K562 (cell line): ENCODE measurements at regions not wholly inside any gene's neighbourhood (a gene's known extent, or its start where the extent isn't known, plus 50 kb on each side); places are given as distances from the start of the nearest gene placed in this dataset.

Experiments
- NONO ChIP-seq, 2 experiments: fragments of 200-400 bp in 1 of 2; fragments of 450-650 bp in 1 of 2; formaldehyde crosslinking in 1 of 2; IDR thresholded peaks; 2 replicates each; pipeline ENCODE4 v1.6.1; 2017; ENCODE audit warnings: low read depth in 2 of 2, mild to moderate bottlenecking in 2 of 2, moderate library complexity in 2 of 2, low read length in 1 of 2
- SLC30A9 ChIP-seq: fragments of 250-450 bp; sonication (Bioruptor Pico); IDR thresholded peaks from 2 replicates; pipeline ENCODE4 v1.8.0; 2022; ENCODE audit warnings: mild to moderate bottlenecking, moderate library complexity
- SRF ChIP-seq, 2 experiments: fragments of 250-450, 450-650 bp in 1 of 2; sonication (Bioruptor Pico) in 1 of 2; sonication (generic) in 1 of 2; formaldehyde crosslinking; IDR thresholded peaks; 2 replicates each; pipeline versions ENCODE4 v1.5.0 to v1.5.1; 2020 to 2022; ENCODE audit warnings: mild to moderate bottlenecking in 1 of 2, missing genetic modification reagents in 1 of 2
- STAG1 ChIP-seq: sonication (generic); formaldehyde crosslinking; IDR thresholded peaks from 2 replicates; pipeline ENCODE4 v1.5.0; 2020; ENCODE audit warnings: missing genetic modification reagents, borderline replicate concordance
- ZNF311 ChIP-seq: fragments of 250-450 bp; sonication (Bioruptor Pico); IDR thresholded peaks from 2 replicates; pipeline ENCODE4 v1.4.0; 2020; ENCODE audit warnings: mild to moderate bottlenecking, moderate library complexity
- ZNF324 ChIP-seq: fragments of 250-450 bp; sonication (Bioruptor Pico); IDR thresholded peaks from 2 replicates; pipeline ENCODE4 v1.4.0; 2020; ENCODE audit warnings: mild to moderate bottlenecking
- ZNF696 ChIP-seq: fragments of 250-450 bp; sonication (Bioruptor Pico); conservative IDR thresholded peaks from 2 replicates; pipeline ENCODE4 v1.4.0; 2020; ENCODE audit warnings: mild to moderate bottlenecking, moderate library complexity
- TF ChIP-seq, protein P1 (sequence below): sonication (generic); formaldehyde crosslinking; IDR thresholded peaks from 2 replicates; pipeline ENCODE4 v1.4.0; 2020; ENCODE audit warnings: mild to moderate bottlenecking, missing genetic modification reagents
- TF ChIP-seq, protein P2 (sequence below): fragments of 450-650 bp; formaldehyde crosslinking; IDR thresholded peaks from 2 replicates; pipeline ENCODE4 v1.4.0; 2020; ENCODE audit warnings: mild to moderate bottlenecking, moderate library complexity
- TF ChIP-seq, protein P3 (sequence below): sonication (generic); formaldehyde crosslinking; IDR thresholded peaks from 2 replicates; pipeline ENCODE4 v1.8.1; 2023; ENCODE audit warnings: mild to moderate bottlenecking, missing genetic modification reagents, moderate library complexity
- TF ChIP-seq, protein P4 (sequence below): fragments of 450-650 bp; IDR thresholded peaks from 2 replicates; pipeline ENCODE4 v1.6.1; 2016; ENCODE audit warnings: missing biosample characterization, missing genetic modification characterization
- TF ChIP-seq, protein P5 (sequence below): fragments of 250-450 bp; sonication (Bioruptor Pico); IDR thresholded peaks from 2 replicates; pipeline ENCODE4 v1.6.1; 2021; ENCODE audit warnings: mild to moderate bottlenecking
- TF ChIP-seq, protein P6 (sequence below): fragments of 200-800 bp; sonication (Bioruptor generic); IDR thresholded peaks from 2 replicates; pipeline ENCODE4 v1.6.1; 2016; ENCODE audit warnings: missing genetic modification characterization, missing compliant biosample characterization

DNA sequence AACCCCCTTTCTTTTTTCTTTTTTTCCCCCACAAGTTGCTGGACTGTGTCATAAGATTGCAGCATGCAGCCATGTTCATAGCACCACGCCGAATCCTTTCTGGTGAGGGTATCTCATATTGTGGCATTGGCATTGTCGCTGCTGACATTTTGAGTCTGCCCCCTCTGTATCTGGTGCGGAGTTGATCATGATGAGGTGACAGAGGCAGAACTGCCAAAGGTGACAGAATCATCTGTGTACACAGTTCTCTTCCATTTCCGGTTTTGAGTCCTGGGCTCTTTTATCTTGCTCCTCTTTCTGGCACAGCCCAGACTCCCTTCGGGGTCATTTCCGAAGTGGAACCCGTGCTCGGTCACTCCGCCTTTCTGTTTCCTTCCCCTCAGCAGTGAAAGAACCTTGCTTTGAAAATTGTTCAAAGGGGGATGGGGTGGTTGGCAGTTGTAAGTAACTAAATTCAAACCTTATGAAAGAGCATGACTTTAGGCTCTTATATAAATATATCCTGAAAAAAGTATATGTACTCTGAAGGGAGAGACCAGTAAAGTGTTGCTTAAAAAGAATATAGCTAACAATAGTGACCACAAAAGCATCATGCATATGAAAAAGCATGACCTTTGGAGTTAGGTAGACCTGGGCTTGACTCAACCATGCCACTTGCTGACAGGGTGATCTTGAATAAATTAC lies 55.0 kb upstream of the BMP2K start (continued):
- peak in 1 of 2 experiments; percentile 37; a peak in 1 of 4 replicates for TF ChIP-seq SRF (CRISPR knock-in tag; IDR thresholded peaks at IDR 0.05)
- no peak for TF ChIP-seq ZNF696 (CRISPR knock-in tag)
- TF ChIP-seq STAG1, result no peak
- no peak for TF ChIP-seq NONO (IDR thresholded peaks at IDR 0.05; ENCODE audit: low read depth in 2 of 2, low read length in 1 of 2)
- TF ChIP-seq, protein P1, sequence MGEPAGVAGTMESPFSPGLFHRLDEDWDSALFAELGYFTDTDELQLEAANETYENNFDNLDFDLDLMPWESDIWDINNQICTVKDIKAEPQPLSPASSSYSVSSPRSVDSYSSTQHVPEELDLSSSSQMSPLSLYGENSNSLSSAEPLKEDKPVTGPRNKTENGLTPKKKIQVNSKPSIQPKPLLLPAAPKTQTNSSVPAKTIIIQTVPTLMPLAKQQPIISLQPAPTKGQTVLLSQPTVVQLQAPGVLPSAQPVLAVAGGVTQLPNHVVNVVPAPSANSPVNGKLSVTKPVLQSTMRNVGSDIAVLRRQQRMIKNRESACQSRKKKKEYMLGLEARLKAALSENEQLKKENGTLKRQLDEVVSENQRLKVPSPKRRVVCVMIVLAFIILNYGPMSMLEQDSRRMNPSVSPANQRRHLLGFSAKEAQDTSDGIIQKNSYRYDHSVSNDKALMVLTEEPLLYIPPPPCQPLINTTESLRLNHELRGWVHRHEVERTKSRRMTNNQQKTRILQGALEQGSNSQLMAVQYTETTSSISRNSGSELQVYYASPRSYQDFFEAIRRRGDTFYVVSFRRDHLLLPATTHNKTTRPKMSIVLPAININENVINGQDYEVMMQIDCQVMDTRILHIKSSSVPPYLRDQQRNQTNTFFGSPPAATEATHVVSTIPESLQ, result no peak
- TF ChIP-seq ZNF324 (CRISPR knock-in tag), result no peak
- TF ChIP-seq, protein P2, sequence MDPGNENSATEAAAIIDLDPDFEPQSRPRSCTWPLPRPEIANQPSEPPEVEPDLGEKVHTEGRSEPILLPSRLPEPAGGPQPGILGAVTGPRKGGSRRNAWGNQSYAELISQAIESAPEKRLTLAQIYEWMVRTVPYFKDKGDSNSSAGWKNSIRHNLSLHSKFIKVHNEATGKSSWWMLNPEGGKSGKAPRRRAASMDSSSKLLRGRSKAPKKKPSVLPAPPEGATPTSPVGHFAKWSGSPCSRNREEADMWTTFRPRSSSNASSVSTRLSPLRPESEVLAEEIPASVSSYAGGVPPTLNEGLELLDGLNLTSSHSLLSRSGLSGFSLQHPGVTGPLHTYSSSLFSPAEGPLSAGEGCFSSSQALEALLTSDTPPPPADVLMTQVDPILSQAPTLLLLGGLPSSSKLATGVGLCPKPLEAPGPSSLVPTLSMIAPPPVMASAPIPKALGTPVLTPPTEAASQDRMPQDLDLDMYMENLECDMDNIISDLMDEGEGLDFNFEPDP (CRISPR knock-in tag), result no peak
- TF ChIP-seq, protein P3, sequence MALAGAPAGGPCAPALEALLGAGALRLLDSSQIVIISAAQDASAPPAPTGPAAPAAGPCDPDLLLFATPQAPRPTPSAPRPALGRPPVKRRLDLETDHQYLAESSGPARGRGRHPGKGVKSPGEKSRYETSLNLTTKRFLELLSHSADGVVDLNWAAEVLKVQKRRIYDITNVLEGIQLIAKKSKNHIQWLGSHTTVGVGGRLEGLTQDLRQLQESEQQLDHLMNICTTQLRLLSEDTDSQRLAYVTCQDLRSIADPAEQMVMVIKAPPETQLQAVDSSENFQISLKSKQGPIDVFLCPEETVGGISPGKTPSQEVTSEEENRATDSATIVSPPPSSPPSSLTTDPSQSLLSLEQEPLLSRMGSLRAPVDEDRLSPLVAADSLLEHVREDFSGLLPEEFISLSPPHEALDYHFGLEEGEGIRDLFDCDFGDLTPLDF (CRISPR knock-in tag), result no peak
- no peak for TF ChIP-seq SLC30A9 (CRISPR knock-in tag)
- no peak for TF ChIP-seq ZNF311
- TF ChIP-seq, protein P4, sequence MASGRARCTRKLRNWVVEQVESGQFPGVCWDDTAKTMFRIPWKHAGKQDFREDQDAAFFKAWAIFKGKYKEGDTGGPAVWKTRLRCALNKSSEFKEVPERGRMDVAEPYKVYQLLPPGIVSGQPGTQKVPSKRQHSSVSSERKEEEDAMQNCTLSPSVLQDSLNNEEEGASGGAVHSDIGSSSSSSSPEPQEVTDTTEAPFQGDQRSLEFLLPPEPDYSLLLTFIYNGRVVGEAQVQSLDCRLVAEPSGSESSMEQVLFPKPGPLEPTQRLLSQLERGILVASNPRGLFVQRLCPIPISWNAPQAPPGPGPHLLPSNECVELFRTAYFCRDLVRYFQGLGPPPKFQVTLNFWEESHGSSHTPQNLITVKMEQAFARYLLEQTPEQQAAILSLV (tag), result peak; percentile 55; the same call in 1 of the 2 replicates
- TF ChIP-seq, protein P5, sequence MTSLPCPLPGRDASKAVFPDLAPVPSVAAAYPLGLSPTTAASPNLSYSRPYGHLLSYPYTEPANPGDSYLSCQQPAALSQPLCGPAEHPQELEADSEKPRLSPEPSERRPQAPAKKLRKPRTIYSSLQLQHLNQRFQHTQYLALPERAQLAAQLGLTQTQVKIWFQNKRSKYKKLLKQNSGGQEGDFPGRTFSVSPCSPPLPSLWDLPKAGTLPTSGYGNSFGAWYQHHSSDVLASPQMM (CRISPR knock-in tag), result no peak
- TF ChIP-seq, protein P6, sequence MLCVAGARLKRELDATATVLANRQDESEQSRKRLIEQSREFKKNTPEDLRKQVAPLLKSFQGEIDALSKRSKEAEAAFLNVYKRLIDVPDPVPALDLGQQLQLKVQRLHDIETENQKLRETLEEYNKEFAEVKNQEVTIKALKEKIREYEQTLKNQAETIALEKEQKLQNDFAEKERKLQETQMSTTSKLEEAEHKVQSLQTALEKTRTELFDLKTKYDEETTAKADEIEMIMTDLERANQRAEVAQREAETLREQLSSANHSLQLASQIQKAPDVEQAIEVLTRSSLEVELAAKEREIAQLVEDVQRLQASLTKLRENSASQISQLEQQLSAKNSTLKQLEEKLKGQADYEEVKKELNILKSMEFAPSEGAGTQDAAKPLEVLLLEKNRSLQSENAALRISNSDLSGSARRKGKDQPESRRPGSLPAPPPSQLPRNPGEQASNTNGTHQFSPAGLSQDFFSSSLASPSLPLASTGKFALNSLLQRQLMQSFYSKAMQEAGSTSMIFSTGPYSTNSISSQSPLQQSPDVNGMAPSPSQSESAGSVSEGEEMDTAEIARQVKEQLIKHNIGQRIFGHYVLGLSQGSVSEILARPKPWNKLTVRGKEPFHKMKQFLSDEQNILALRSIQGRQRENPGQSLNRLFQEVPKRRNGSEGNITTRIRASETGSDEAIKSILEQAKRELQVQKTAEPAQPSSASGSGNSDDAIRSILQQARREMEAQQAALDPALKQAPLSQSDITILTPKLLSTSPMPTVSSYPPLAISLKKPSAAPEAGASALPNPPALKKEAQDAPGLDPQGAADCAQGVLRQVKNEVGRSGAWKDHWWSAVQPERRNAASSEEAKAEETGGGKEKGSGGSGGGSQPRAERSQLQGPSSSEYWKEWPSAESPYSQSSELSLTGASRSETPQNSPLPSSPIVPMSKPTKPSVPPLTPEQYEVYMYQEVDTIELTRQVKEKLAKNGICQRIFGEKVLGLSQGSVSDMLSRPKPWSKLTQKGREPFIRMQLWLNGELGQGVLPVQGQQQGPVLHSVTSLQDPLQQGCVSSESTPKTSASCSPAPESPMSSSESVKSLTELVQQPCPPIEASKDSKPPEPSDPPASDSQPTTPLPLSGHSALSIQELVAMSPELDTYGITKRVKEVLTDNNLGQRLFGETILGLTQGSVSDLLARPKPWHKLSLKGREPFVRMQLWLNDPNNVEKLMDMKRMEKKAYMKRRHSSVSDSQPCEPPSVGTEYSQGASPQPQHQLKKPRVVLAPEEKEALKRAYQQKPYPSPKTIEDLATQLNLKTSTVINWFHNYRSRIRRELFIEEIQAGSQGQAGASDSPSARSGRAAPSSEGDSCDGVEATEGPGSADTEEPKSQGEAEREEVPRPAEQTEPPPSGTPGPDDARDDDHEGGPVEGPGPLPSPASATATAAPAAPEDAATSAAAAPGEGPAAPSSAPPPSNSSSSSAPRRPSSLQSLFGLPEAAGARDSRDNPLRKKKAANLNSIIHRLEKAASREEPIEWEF (CRISPR knock-in tag), result no peak
